Prostate gland (tissue), 2 donors: ENCODE measurements at regions not wholly inside any gene's neighbourhood (a gene's known extent, or its start where the extent isn't known, plus 50 kb on each side); places are given as distances from the start of the nearest gene placed in this dataset.

Source experiments
- POLR2A ChIP-seq: fragments of 450-650 bp; IDR thresholded peaks from one replicate; pipeline ENCODE4 v1.6.1; 2016; ENCODE audit warnings: antibody characterized with exemption, mild to moderate bottlenecking
- POLR2AphosphoS5 ChIP-seq: sonication (generic); formaldehyde crosslinking; IDR thresholded peaks from one replicate; pipeline ENCODE4 v1.6.1; 2017; ENCODE audit warnings: antibody characterized with exemption
- TF ChIP-seq, protein P1 (sequence below), 4 experiments: fragments of 200-600 bp in 2 of 4; fragments of 450-650 bp in 2 of 4; sonication (generic) in 2 of 4; IDR thresholded peaks; 1 replicate in 3 of 4; 2 replicates in 1 of 4; pipeline ENCODE4 v1.5.1; 2016 to 2019; ENCODE audit warnings: antibody characterized with exemption in 4 of 4, mild to moderate bottlenecking in 2 of 4, moderate library complexity in 2 of 4

DNA sequence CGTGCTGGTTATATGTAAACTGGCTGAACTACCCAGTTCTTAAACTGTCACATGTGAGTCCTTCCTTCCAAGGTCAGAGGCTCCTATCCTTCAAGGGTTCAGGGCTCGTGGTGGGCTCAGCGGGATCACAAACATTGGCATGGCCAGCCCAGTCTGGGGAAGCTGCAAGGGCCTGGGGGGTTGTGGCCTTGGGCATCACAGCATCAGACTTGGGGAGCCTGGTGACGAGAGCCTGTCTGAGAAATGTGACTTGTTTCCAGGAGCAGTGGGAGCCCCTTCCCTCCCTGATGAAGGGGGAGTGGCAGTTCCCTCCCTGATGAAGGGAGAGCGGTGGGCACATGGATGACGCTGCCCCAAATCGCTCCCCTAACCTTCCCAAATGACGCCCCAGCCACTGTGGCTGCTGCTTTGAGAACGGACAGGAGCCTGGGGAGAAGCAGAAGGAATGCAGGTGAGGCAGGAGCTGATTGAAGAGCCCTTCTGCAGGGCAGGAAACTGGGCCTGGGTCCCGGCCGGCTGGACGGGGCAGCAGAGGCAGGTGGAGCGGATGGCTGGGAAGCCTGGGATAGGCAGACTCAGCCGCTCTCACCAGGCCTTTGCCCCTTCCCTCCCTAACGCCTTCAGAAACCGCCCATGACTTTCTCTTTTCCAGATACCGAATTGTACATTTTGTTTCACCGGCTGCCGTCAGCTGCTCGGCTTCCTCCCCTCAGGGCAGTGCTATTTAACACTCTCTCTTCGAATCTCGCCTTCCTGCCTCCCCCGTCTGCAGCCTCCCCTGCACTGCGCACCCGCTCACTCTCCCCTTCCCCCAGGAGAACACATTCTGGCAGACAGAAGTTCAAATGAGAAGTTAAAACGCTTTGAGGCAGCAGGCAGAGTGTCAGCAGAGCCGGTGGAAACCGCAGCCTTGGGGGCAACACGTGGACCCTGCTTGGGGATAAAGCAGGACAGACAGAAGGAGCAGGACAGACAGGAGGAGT lies 1486.7 kb downstream of the BRD1 start:
- TF ChIP-seq, protein P1, sequence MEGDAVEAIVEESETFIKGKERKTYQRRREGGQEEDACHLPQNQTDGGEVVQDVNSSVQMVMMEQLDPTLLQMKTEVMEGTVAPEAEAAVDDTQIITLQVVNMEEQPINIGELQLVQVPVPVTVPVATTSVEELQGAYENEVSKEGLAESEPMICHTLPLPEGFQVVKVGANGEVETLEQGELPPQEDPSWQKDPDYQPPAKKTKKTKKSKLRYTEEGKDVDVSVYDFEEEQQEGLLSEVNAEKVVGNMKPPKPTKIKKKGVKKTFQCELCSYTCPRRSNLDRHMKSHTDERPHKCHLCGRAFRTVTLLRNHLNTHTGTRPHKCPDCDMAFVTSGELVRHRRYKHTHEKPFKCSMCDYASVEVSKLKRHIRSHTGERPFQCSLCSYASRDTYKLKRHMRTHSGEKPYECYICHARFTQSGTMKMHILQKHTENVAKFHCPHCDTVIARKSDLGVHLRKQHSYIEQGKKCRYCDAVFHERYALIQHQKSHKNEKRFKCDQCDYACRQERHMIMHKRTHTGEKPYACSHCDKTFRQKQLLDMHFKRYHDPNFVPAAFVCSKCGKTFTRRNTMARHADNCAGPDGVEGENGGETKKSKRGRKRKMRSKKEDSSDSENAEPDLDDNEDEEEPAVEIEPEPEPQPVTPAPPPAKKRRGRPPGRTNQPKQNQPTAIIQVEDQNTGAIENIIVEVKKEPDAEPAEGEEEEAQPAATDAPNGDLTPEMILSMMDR (IDR thresholded peaks at IDR 0.05): no peak
- no peak for TF ChIP-seq POLR2A
- TF ChIP-seq POLR2AphosphoS5: no peak
